ENCODE measurements at regions not wholly inside any gene's neighbourhood (a gene's known extent, or its start where the extent isn't known, plus 50 kb on each side); places are given as distances from the start of the nearest gene placed in this dataset.

DNA sequence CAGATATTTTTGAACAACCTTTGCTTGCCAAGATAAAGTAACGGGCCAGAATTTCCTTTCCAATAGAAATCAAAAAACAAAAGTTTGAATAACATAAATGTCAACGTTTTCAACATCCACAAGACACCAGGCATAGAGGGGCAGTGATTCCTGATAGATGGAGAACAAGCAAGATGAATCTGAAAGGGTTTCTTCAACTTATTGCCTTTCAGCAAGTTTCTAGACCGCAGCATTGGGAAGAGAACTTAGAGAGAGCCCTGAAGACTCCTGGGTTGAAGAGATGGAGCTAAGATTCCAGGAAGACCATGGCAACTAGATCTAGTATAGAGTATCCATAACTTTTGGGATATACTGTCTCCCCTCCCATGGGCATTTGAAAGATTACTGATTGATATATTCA lies 751.4 kb upstream of the CTNND2 start:
- Mint-ChIP-seq H3K27ac (no peak overlapping the region), H3K4me1 (ENCODE audit: low read depth) (no peaks in the 10 kb centered on the region), H3K4me3 (no peak overlapping the region), H3K36me3 (ENCODE audit: low read depth) (no peaks in the 10 kb centered on the region), H3K27me3 (ENCODE audit: insufficient read depth) (no peaks in the 10 kb centered on the region), H3K9me3 (peaks cover 27% of the 10 kb centered on the region)
- intact Hi-C loops (cut with micrococcal nuclease) = no loop called here
- no peak for DNase-seq (ENCODE audit: low spot score)

GRCh38 chr5:12652201-12652600 lies 748.0 kb upstream of the CTNND2 start:
- intact Hi-C loops (cut with micrococcal nuclease) = no loop called here
- DNase-seq (ENCODE audit: low spot score) = no peak
- H3K4me3 Mint-ChIP-seq = no peak overlapping the region
- H3K27ac Mint-ChIP-seq = no peak overlapping the region
- no peaks in the 10 kb centered on the region for H3K27me3 Mint-ChIP-seq (ENCODE audit: insufficient read depth)
- no peaks in the 10 kb centered on the region for H3K36me3 Mint-ChIP-seq (ENCODE audit: low read depth)
- peaks cover 5% of the 10 kb centered on the region for H3K9me3 Mint-ChIP-seq
- no peaks in the 10 kb centered on the region for H3K4me1 Mint-ChIP-seq (ENCODE audit: low read depth)

DNA sequence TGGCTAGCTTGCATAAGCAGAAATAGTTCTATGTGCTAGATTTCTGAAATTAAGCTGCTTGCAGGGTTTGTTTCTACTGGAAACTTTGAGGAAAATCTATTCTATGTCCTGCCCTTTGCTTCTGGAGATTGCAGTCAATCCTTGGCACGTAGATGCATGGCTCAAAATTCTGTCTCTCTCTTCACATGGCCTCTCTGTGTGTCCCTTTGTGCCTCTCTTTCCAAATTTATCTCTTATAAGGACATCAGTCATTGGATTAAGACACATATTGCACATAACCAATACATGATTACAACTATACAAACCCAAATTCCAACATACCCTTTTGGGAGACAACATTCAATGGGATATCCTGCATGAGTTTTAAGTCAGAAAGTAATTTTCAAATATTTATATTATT lies 744.3 kb upstream of the CTNND2 start:
- Mint-ChIP-seq H3K36me3 (ENCODE audit: low read depth) (no peaks in the 10 kb centered on the region), H3K9me3 (peaks cover 3% of the 10 kb centered on the region), H3K27ac (no peak overlapping the region), H3K4me1 (ENCODE audit: low read depth) (no peaks in the 10 kb centered on the region), H3K4me3 (no peak overlapping the region), H3K27me3 (ENCODE audit: insufficient read depth) (no peaks in the 10 kb centered on the region)
- intact Hi-C loops (cut with micrococcal nuclease) = no loop called here
- no peak for DNase-seq (ENCODE audit: low spot score)

- Mint-ChIP-seq H3K4me1 (ENCODE audit: low read depth) (no peaks in the 10 kb centered on the region), H3K27me3 (ENCODE audit: insufficient read depth) (no peaks in the 10 kb centered on the region), H3K27ac (no peak overlapping the region), H3K9me3 (peaks cover 3% of the 10 kb centered on the region), H3K36me3 (ENCODE audit: low read depth) (no peaks in the 10 kb centered on the region), H3K4me3 (no peak overlapping the region)
- no peak for DNase-seq (ENCODE audit: low spot score)
- intact Hi-C loops (cut with micrococcal nuclease) = no loop called here
Measured at GRCh38 chr5:12647613-12648012, 743.4 kb upstream of the CTNND2 start.

- Mint-ChIP-seq H3K36me3 (ENCODE audit: low read depth) (no peaks in the 10 kb centered on the region), H3K4me1 (ENCODE audit: low read depth) (no peaks in the 10 kb centered on the region), H3K27me3 (ENCODE audit: insufficient read depth) (no peaks in the 10 kb centered on the region), H3K27ac (no peak overlapping the region), H3K4me3 (no peak overlapping the region), H3K9me3 (peaks cover 7% of the 10 kb centered on the region)
- intact Hi-C loops (cut with micrococcal nuclease) = no loop called here
- no peak for DNase-seq (ENCODE audit: low spot score)
Measured at GRCh38 chr5:12645582-12645981, 741.3 kb upstream of the CTNND2 start.

GRCh38 chr5:12636209-12636608 lies 732.0 kb upstream of the CTNND2 start:
- Mint-ChIP-seq H3K4me3 (no peak overlapping the region), H3K9me3 (peaks cover 42% of the 10 kb centered on the region), H3K36me3 (ENCODE audit: low read depth) (no peaks in the 10 kb centered on the region), H3K27me3 (ENCODE audit: insufficient read depth) (no peaks in the 10 kb centered on the region), H3K27ac (no peak overlapping the region), H3K4me1 (ENCODE audit: low read depth) (no peaks in the 10 kb centered on the region)
- no peak for DNase-seq (ENCODE audit: low spot score)
- intact Hi-C loops (cut with micrococcal nuclease) = no loop called here

- no peaks in the 10 kb centered on the region for H3K4me1 Mint-ChIP-seq (ENCODE audit: low read depth)
- no peaks in the 10 kb centered on the region for H3K27me3 Mint-ChIP-seq (ENCODE audit: insufficient read depth)
- intact Hi-C loops (cut with micrococcal nuclease) = no loop called here
- no peak overlapping the region for H3K4me3 Mint-ChIP-seq
- no peaks in the 10 kb centered on the region for H3K36me3 Mint-ChIP-seq (ENCODE audit: low read depth)
- no peak for DNase-seq (ENCODE audit: low spot score)
- H3K27ac Mint-ChIP-seq = no peak overlapping the region
- peaks cover 41% of the 10 kb centered on the region for H3K9me3 Mint-ChIP-seq
Measured at GRCh38 chr5:12626556-12626955, 722.3 kb upstream of the CTNND2 start.

- Mint-ChIP-seq H3K4me3 (no peak overlapping the region), H3K4me1 (ENCODE audit: low read depth) (no peaks in the 10 kb centered on the region), H3K36me3 (ENCODE audit: low read depth) (no peaks in the 10 kb centered on the region), H3K27me3 (ENCODE audit: insufficient read depth) (no peaks in the 10 kb centered on the region), H3K9me3 (peaks cover 41% of the 10 kb centered on the region), H3K27ac (no peak overlapping the region)
- intact Hi-C loops (cut with micrococcal nuclease) = no loop called here
- DNase-seq (ENCODE audit: low spot score) = no peak
Measured at GRCh38 chr5:12625667-12626263, 721.5 kb upstream of the CTNND2 start.

GRCh38 chr5:12624776-12625560 lies 720.7 kb upstream of the CTNND2 start:
- Mint-ChIP-seq H3K9me3 (peaks cover 41% of the 10 kb centered on the region), H3K27me3 (ENCODE audit: insufficient read depth) (no peaks in the 10 kb centered on the region), H3K4me3 (no peak overlapping the region), H3K36me3 (ENCODE audit: low read depth) (no peaks in the 10 kb centered on the region), H3K4me1 (ENCODE audit: low read depth) (no peaks in the 10 kb centered on the region), H3K27ac (no peak overlapping the region)
- intact Hi-C loops (cut with micrococcal nuclease) = no loop called here
- DNase-seq (ENCODE audit: low spot score) = no peak

DNA sequence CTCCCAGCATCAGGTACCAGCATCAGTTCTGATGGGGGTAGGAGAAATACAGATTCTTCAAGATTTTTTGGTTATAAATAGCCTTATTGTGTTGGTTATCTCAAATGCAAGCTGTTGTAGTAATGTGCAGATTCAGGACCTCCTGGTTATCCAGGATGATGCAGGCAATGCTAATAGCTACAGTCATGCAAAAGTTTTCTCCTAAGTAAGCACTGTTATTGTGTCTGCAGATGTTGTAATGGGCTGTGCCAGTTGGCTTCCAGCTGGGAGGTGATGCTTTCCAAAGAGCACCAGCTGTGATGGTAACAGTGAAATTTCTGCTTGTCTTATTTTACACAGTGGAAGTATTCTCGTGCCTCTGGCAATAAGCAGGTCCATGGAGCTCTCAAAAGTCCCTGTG lies 719.2 kb upstream of the CTNND2 start:
- Mint-ChIP-seq H3K9me3 (peaks cover 47% of the 10 kb centered on the region), H3K27ac (no peak overlapping the region), H3K27me3 (ENCODE audit: insufficient read depth) (no peaks in the 10 kb centered on the region), H3K36me3 (ENCODE audit: low read depth) (no peaks in the 10 kb centered on the region), H3K4me3 (no peak overlapping the region), H3K4me1 (ENCODE audit: low read depth) (no peaks in the 10 kb centered on the region)
- intact Hi-C loops (cut with micrococcal nuclease) = no loop called here
- no peak for DNase-seq (ENCODE audit: low spot score)

DNA sequence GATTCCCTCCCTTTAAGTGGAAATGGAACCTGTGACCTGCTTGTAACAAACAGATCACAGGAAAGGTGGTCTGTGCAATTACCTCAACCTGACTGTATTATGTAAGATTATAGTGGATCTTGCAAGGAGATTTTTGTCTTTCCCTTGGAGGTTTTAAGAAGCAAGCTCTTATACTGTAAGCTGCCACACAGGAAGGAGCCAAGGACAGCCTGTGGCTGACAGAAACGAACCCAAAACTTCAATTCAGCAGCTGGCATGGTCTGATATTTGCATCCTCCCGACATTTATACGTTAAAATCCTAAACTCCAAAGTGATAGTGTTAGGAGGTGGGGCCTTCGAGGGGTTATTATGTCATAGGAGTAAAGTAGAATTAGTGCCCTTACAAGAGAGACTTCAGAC lies 711.8 kb upstream of the CTNND2 start:
- Mint-ChIP-seq H3K36me3 (ENCODE audit: low read depth) (no peaks in the 10 kb centered on the region), H3K27me3 (ENCODE audit: insufficient read depth) (no peaks in the 10 kb centered on the region), H3K4me3 (no peak overlapping the region), H3K4me1 (ENCODE audit: low read depth) (no peaks in the 10 kb centered on the region), H3K27ac (no peak overlapping the region), H3K9me3 (peaks cover 35% of the 10 kb centered on the region)
- DNase-seq (ENCODE audit: low spot score) = no peak
- intact Hi-C loops (cut with micrococcal nuclease) = no loop called here

GRCh38 chr5:12615141-12615820 lies 711.0 kb upstream of the CTNND2 start:
- Mint-ChIP-seq H3K27me3 (ENCODE audit: insufficient read depth) (no peaks in the 10 kb centered on the region), H3K4me3 (no peak overlapping the region), H3K9me3 (peaks cover 37% of the 10 kb centered on the region), H3K4me1 (ENCODE audit: low read depth) (no peaks in the 10 kb centered on the region), H3K36me3 (ENCODE audit: low read depth) (no peaks in the 10 kb centered on the region), H3K27ac (no peak overlapping the region)
- intact Hi-C loops (cut with micrococcal nuclease) = no loop called here
- DNase-seq (ENCODE audit: low spot score) = no peak

GRCh38 chr5:12614608-12615007 lies 710.4 kb upstream of the CTNND2 start:
- Mint-ChIP-seq H3K36me3 (ENCODE audit: low read depth) (no peaks in the 10 kb centered on the region), H3K9me3 (peaks cover 32% of the 10 kb centered on the region), H3K4me1 (ENCODE audit: low read depth) (no peaks in the 10 kb centered on the region), H3K27ac (no peak overlapping the region), H3K4me3 (no peak overlapping the region), H3K27me3 (ENCODE audit: insufficient read depth) (no peaks in the 10 kb centered on the region)
- intact Hi-C loops (cut with micrococcal nuclease) = no loop called here
- no peak for DNase-seq (ENCODE audit: low spot score)

All from activated T-helper 1 cell treated with anti-CD3 and anti-CD28 coated beads, Interleukin-12 subunit alpha, Interleukin-12 subunit beta, Interleukin-2, Interleukin-4 antibody, amounts not matched to agents 30 ng/mL and 10 ng/mL and 1 ng/mL, durations not matched to agents 14 hours and 24 hours and 36 hours (primary cell).